OCI-LY7 (cell line): ENCODE measurements at regions not wholly inside any gene's neighbourhood (a gene's known extent, or its start where the extent isn't known, plus 50 kb on each side); places are given as distances from the start of the nearest gene placed in this dataset.

Experiments used
- EZH2phosphoT487 ChIP-seq: fragments of 200-600 bp; sonication (generic); IDR thresholded peaks from 2 replicates; pipeline ENCODE4 v1.6.1; 2018; ENCODE audit warnings: low read depth, borderline replicate concordance, mild to moderate bottlenecking, mixed run types, antibody characterized with exemption, low read length, moderate library complexity, mixed read lengths
- TF ChIP-seq, protein P1 (sequence below): fragments of 200-600 bp; sonication (generic); conservative IDR thresholded peaks from 2 replicates; pipeline ENCODE4 v1.5.1; 2014; ENCODE audit warnings: mild to moderate bottlenecking, antibody characterized with exemption, low read length, moderate library complexity, mixed read lengths

DNA sequence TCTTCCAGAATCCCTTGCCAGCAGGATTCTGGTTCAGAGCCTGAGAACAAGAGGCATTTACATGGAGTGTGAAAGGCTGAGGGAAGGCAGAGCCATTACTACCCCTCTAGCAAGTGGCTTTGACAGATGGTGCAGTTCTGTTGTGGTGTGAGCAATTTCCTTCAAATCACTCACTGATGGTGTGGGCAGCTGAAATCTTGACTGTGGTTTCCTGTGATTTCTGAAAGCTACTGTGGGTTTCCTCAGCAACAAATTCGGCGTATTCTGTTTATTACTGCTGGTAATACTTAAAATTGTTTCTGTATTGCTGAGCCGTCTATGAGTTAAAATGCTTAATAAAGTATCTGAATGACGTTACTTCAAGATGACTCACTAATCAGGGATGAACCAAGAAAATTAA lies 181.5 kb upstream of the TCF21 start:
- TF ChIP-seq, protein P1, sequence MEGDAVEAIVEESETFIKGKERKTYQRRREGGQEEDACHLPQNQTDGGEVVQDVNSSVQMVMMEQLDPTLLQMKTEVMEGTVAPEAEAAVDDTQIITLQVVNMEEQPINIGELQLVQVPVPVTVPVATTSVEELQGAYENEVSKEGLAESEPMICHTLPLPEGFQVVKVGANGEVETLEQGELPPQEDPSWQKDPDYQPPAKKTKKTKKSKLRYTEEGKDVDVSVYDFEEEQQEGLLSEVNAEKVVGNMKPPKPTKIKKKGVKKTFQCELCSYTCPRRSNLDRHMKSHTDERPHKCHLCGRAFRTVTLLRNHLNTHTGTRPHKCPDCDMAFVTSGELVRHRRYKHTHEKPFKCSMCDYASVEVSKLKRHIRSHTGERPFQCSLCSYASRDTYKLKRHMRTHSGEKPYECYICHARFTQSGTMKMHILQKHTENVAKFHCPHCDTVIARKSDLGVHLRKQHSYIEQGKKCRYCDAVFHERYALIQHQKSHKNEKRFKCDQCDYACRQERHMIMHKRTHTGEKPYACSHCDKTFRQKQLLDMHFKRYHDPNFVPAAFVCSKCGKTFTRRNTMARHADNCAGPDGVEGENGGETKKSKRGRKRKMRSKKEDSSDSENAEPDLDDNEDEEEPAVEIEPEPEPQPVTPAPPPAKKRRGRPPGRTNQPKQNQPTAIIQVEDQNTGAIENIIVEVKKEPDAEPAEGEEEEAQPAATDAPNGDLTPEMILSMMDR: no peak
- no peak for TF ChIP-seq EZH2phosphoT487
